Right lobe of liver (tissue), 6 donors: ENCODE measurements at regions not wholly inside any gene's neighbourhood (a gene's known extent, or its start where the extent isn't known, plus 50 kb on each side); places are given as distances from the start of the nearest gene placed in this dataset.

Experiments
- ATAC-seq, 4 donors: fragments of 200-7000 bp; cut with Tn5 transposase; one replicate each; pipeline ENCODE4 v1.9.1; 2020; ENCODE audit warnings: mild to moderate bottlenecking in 4 of 4, moderate library complexity in 4 of 4
- DNase-seq, 3 donors: peaks; one replicate each; pipeline ENCODE4 v3.0.0-alpha.2; 2020
- H3K27ac ChIP-seq, 3 donors: fragments of 200-600 bp; one replicate each; pipeline ENCODE4 v1.8.0; 2022
- H3K27me3 ChIP-seq, 2 donors: fragments of 200-600 bp; one replicate each; pipeline ENCODE4 v1.8.0; 2022
- H3K36me3 ChIP-seq, 4 donors: fragments of 200-600 bp; sonication (generic) in 1 of 4; one replicate each; pipeline versions ENCODE4 v1.5.1 to v1.8.0; 2017 to 2022; ENCODE audit warnings: control low read depth in 1 of 4
- H3K4me1 ChIP-seq, 4 donors: fragments of 200-600 bp; sonication (generic) in 1 of 4; one replicate each; pipeline versions ENCODE4 v1.5.1 to v1.8.0; 2017 to 2022; ENCODE audit warnings: control low read depth in 1 of 4
- H3K4me3 ChIP-seq, 3 donors: fragments of 200-600 bp; one replicate each; pipeline ENCODE4 v1.8.0; 2022
- H3K9me3 ChIP-seq, 4 donors: fragments of 200-600 bp; sonication (generic) in 1 of 4; one replicate each; pipeline versions ENCODE4 v1.5.1 to v1.8.0; 2017 to 2022; ENCODE audit warnings: control low read depth in 1 of 4
- POLR2A ChIP-seq: fragments of 450-650 bp; IDR thresholded peaks from one replicate; pipeline ENCODE4 v1.6.1; 2017; ENCODE audit warnings: antibody characterized with exemption, mild to moderate bottlenecking
- WGBS: methylation state at CpG from one replicate; pipeline ENCODE4 v1.1.6; 2018; ENCODE audit warnings: low coverage, low lambda C conversion rate; ENCODE audit not compliant: insufficient coverage; ENCODE audit errors: missing lambda C conversion rate; 5-methylcytosine and 5-hydroxymethylcytosine counted together
- intact Hi-C, 2 donors: fragments of 100-400 bp; cut with DNase I; formaldehyde crosslinking; loops; one replicate each; pipeline versions ENCODE4 v1.11.2 to v1.14.1; 2022
- TF ChIP-seq, protein P1 (sequence below), 4 donors: fragments of 200-600 bp in 3 of 4; fragments of 450-650 bp in 1 of 4; IDR thresholded peaks; one replicate each; pipeline versions ENCODE4 v1.5.1 to v1.8.0; 2016 to 2022; ENCODE audit warnings: antibody characterized with exemption in 4 of 4, mild to moderate bottlenecking in 2 of 4
- donor health status: DM: no; HTN: yes; CAD: no.
- donor health status: DM: no; HTN: no; CAD: no.
- donor health status: DM: no; HTN: no; CAD: no.
- donor health status: DM: no; HTN: yes; CAD: no.
- donor health status: DM: no; HTN: yes; CAD: no.

DNA sequence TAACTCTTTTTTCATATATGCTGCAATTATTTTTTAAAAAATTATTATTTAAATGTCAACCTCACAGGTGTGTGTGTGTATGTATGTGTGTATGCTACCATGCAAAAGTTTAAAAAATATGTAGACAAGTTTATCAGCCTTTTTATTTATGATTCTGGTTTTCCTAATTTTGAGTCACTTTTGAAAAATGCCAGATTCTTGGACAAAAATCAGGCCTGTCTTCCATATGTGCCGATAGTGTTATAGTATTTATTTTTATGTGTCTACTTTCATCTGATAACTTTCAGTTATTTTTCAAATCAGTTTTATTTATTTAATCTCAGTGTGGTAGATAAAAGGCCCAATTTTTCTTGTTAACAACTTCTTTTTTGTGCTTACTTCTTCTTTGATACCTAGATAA lies 176.2 kb downstream of the RDH14 start:
- Histone ChIP-seq H3K9me3 (no peaks in the 10 kb centered on the region), H3K27ac (no peak overlapping the region), H3K4me1 (no peaks in the 10 kb centered on the region), H3K36me3 (no peaks in the 10 kb centered on the region), H3K27me3 (peaks cover 0 to 11% of the 10 kb centered on the region in 2 donors), H3K4me3 (no peak overlapping the region)
- intact Hi-C loops = no loop called here
- DNase-seq (no peak), ATAC-seq (no peak)
- TF ChIP-seq, protein P1, sequence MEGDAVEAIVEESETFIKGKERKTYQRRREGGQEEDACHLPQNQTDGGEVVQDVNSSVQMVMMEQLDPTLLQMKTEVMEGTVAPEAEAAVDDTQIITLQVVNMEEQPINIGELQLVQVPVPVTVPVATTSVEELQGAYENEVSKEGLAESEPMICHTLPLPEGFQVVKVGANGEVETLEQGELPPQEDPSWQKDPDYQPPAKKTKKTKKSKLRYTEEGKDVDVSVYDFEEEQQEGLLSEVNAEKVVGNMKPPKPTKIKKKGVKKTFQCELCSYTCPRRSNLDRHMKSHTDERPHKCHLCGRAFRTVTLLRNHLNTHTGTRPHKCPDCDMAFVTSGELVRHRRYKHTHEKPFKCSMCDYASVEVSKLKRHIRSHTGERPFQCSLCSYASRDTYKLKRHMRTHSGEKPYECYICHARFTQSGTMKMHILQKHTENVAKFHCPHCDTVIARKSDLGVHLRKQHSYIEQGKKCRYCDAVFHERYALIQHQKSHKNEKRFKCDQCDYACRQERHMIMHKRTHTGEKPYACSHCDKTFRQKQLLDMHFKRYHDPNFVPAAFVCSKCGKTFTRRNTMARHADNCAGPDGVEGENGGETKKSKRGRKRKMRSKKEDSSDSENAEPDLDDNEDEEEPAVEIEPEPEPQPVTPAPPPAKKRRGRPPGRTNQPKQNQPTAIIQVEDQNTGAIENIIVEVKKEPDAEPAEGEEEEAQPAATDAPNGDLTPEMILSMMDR (IDR thresholded peaks at IDR 0.05) = no peak
- no peak for TF ChIP-seq POLR2A
- 73% methylated on average over 1 of the region's 1 CpG for WGBS

DNA sequence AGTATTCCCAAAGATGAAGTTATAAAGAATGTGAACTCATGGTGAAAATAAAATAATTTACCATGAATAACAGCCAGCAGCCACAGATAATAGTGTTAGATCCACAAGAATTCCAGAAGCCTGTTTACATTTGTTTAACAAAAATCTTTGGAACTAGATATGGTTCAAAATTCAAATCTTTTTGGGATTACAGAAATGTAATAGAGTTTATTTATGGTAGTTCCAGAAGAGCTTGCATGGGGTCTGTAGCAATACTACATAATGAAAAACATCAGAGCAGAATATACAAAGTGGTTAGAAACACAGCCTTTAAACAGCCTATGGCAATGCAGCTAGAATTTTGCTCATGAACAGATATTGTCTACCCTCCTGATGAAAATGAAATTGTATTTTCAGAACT lies 179.1 kb downstream of the RDH14 start:
- intact Hi-C loops = no loop called here
- no peak overlapping the region for H3K4me3 ChIP-seq
- ATAC-seq (no peak), DNase-seq (no peak)
- no peaks in the 10 kb centered on the region for H3K36me3 ChIP-seq
- no peak for TF ChIP-seq POLR2A
- TF ChIP-seq, protein P1 (IDR thresholded peaks at IDR 0.05) = no peak
- no peak overlapping the region for H3K27ac ChIP-seq
- H3K4me1 ChIP-seq = no peaks in the 10 kb centered on the region
- H3K9me3 ChIP-seq = no peaks in the 10 kb centered on the region
- peaks cover 0 to 11% of the 10 kb centered on the region in 2 donors for H3K27me3 ChIP-seq

GRCh38 chr2:18380321-18380720 lies 180.1 kb downstream of the RDH14 start:
- intact Hi-C loops = no loop called here
- ATAC-seq = no peak
- 29% methylated on average over 3 of the region's 3 CpGs for WGBS

GRCh38 chr2:18379870-18380269 lies 180.6 kb downstream of the RDH14 start:
- no peak for DNase-seq
- no peak overlapping the region for H3K4me3 ChIP-seq
- intact Hi-C loops = loop anchor here in 1 of 2 donors (10.0 kb wide), 1 partner anchor 535 kb away; no protein-coding TSS in a partner anchor
- ATAC-seq = no peak
- TF ChIP-seq, protein P1 (IDR thresholded peaks at IDR 0.05) = no peak
- TF ChIP-seq POLR2A = no peak
- H3K27ac ChIP-seq = no peak overlapping the region
- WGBS = 41% methylated on average over 4 of the region's 7 CpGs
- peaks cover 0 to 11% of the 10 kb centered on the region in 2 donors for H3K27me3 ChIP-seq
- no peaks in the 10 kb centered on the region for H3K9me3 ChIP-seq
- no peaks in the 10 kb centered on the region for H3K36me3 ChIP-seq
- H3K4me1 ChIP-seq = no peaks in the 10 kb centered on the region

More at GRCh38 chr2:18380321-18380720, 180.1 kb downstream of the RDH14 start:
- TF ChIP-seq POLR2A = no peak
- TF ChIP-seq, protein P1 (IDR thresholded peaks at IDR 0.05) = no peak
- DNase-seq = no peak
- peaks cover 0 to 11% of the 10 kb centered on the region in 2 donors for H3K27me3 ChIP-seq
- H3K27ac ChIP-seq = no peak overlapping the region
- H3K4me3 ChIP-seq = no peak overlapping the region
- no peaks in the 10 kb centered on the region for H3K36me3 ChIP-seq
- no peaks in the 10 kb centered on the region for H3K4me1 ChIP-seq
- H3K9me3 ChIP-seq = no peaks in the 10 kb centered on the region
